Ishikawa (cell line): ENCODE measurements at regions not wholly inside any gene's neighbourhood (a gene's known extent, or its start where the extent isn't known, plus 50 kb on each side); places are given as distances from the start of the nearest gene placed in this dataset.

Source experiments
- CEBPB ChIP-seq: IDR thresholded peaks from 2 replicates; pipeline ENCODE4 v1.6.1; 2012
- CREB1 ChIP-seq: IDR thresholded peaks from 2 replicates; pipeline ENCODE4 v1.6.1; 2012; ENCODE audit warnings: low read depth
- EP300 ChIP-seq: IDR thresholded peaks from 2 replicates; pipeline ENCODE4 v1.6.1; 2012; ENCODE audit warnings: borderline replicate concordance
- FOXM1 ChIP-seq: IDR thresholded peaks from 2 replicates; pipeline ENCODE4 v1.6.1; 2012; ENCODE audit warnings: low read depth, borderline replicate concordance
- RAD21 ChIP-seq: IDR thresholded peaks from 2 replicates; pipeline ENCODE4 v1.6.1; 2012; ENCODE audit warnings: low read depth
- TAF1 ChIP-seq: IDR thresholded peaks from 2 replicates; pipeline ENCODE4 v1.6.1; 2012; ENCODE audit warnings: low read depth, mild to moderate bottlenecking
- TEAD4 ChIP-seq: IDR thresholded peaks from 2 replicates; pipeline ENCODE4 v1.6.1; 2012
- YY1 ChIP-seq: IDR thresholded peaks from 2 replicates; pipeline ENCODE4 v1.6.1; 2012; ENCODE audit warnings: low read depth
- ZBTB7A ChIP-seq: IDR thresholded peaks from 2 replicates; pipeline ENCODE4 v1.6.1; 2012; ENCODE audit warnings: low read depth

GRCh38 chr2:180143633-180144337 lies 136.7 kb upstream of the CWC22 start:
- TF ChIP-seq RAD21 (no peak), CEBPB (no peak), TAF1 (no peak), ZBTB7A (no peak), YY1 (no peak), EP300 (no peak), CREB1 (no peak), FOXM1 (no peak), TEAD4 (no peak)
